ENCODE measurements at regions not wholly inside any gene's neighbourhood (a gene's known extent, or its start where the extent isn't known, plus 50 kb on each side); places are given as distances from the start of the nearest gene placed in this dataset.

DNA sequence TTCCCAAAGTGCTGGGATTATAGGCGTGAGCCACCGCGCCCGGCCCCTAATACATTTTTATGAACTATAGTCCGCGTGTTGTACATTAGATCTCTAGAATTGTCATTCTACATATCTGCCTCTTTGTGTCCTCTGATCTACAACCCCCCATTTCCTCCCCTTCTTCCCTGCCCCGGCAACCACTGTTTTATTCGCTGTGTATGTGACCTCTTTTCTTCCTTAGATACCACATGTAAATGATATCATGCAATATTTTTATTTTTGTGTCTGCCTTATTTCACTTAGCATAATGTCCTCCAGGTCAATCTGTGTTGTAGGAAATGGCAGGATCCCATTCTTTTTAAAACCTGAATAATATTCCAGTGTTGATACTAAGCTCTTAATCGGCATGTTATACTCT lies 99.5 kb upstream of the NRIP1 start:
- no peaks in the 10 kb centered on the region for H3K27me3 ChIP-seq (ENCODE audit: control insufficient read depth, insufficient read depth, low read length)
- no peak for DNase-seq (ENCODE audit: low read depth, low spot score)
- H3K9me3 ChIP-seq (ENCODE audit: control insufficient read depth, insufficient read depth, low read length), result no peaks in the 10 kb centered on the region
- H3K27ac ChIP-seq (ENCODE audit: low read depth, low read length), result no peak overlapping the region
- ChIA-PET CTCF (no interaction called here), POLR2A (no interaction called here)
- no peak overlapping the region for H3K4me3 ChIP-seq (ENCODE audit: low read depth, low read length)
- no peak for TF ChIP-seq CTCF (IDR thresholded peaks at IDR 0.05; ENCODE audit: low read depth, low read length)

- no peak overlapping the region for H3K4me3 ChIP-seq (ENCODE audit: low read depth, low read length)
- no peaks in the 10 kb centered on the region for H3K27me3 ChIP-seq (ENCODE audit: control insufficient read depth, insufficient read depth, low read length)
- DNase-seq (ENCODE audit: low read depth, low spot score), result no peak
- H3K27ac ChIP-seq (ENCODE audit: low read depth, low read length), result no peak overlapping the region
- CTCF ChIA-PET, result no interaction called here
- H3K9me3 ChIP-seq (ENCODE audit: control insufficient read depth, insufficient read depth, low read length), result no peaks in the 10 kb centered on the region
- POLR2A ChIA-PET, result no interaction called here
- TF ChIP-seq CTCF (IDR thresholded peaks at IDR 0.05; ENCODE audit: low read depth, low read length), result no peak
Observed at GRCh38 chr21:15164678-15165303, 100.0 kb upstream of the NRIP1 start.

- no peaks in the 10 kb centered on the region for H3K9me3 ChIP-seq (ENCODE audit: control insufficient read depth, insufficient read depth, low read length)
- H3K4me3 ChIP-seq (ENCODE audit: low read depth, low read length), result no peak overlapping the region
- TF ChIP-seq CTCF (IDR thresholded peaks at IDR 0.05; ENCODE audit: low read depth, low read length), result no peak
- no peaks in the 10 kb centered on the region for H3K27me3 ChIP-seq (ENCODE audit: control insufficient read depth, insufficient read depth, low read length)
- no peak for DNase-seq (ENCODE audit: low read depth, low spot score)
- CTCF ChIA-PET, result no interaction called here
- H3K27ac ChIP-seq (ENCODE audit: low read depth, low read length), result no peak overlapping the region
- POLR2A ChIA-PET, result no interaction called here
Observed at GRCh38 chr21:15170614-15171013, 105.8 kb upstream of the NRIP1 start.

GRCh38 chr21:15171546-15171945 lies 106.7 kb upstream of the NRIP1 start:
- no peak for TF ChIP-seq CTCF (IDR thresholded peaks at IDR 0.05; ENCODE audit: low read depth, low read length)
- H3K4me3 ChIP-seq (ENCODE audit: low read depth, low read length), result no peak overlapping the region
- ChIA-PET POLR2A (no interaction called here), CTCF (no interaction called here)
- no peaks in the 10 kb centered on the region for H3K27me3 ChIP-seq (ENCODE audit: control insufficient read depth, insufficient read depth, low read length)
- no peak for DNase-seq (ENCODE audit: low read depth, low spot score)
- no peak overlapping the region for H3K27ac ChIP-seq (ENCODE audit: low read depth, low read length)
- H3K9me3 ChIP-seq (ENCODE audit: control insufficient read depth, insufficient read depth, low read length), result no peaks in the 10 kb centered on the region

GRCh38 chr21:15172963-15173362 lies 108.2 kb upstream of the NRIP1 start:
- Histone ChIP-seq H3K27ac (ENCODE audit: low read depth, low read length) (no peak overlapping the region), H3K9me3 (ENCODE audit: control insufficient read depth, insufficient read depth, low read length) (no peaks in the 10 kb centered on the region), H3K4me3 (ENCODE audit: low read depth, low read length) (no peak overlapping the region), H3K27me3 (ENCODE audit: control insufficient read depth, insufficient read depth, low read length) (no peaks in the 10 kb centered on the region)
- POLR2A ChIA-PET, result no interaction called here
- DNase-seq (ENCODE audit: low read depth, low spot score), result no peak
- CTCF ChIA-PET, result no interaction called here
- no peak for TF ChIP-seq CTCF (IDR thresholded peaks at IDR 0.05; ENCODE audit: low read depth, low read length)
